ENCODE measurements at regions not wholly inside any gene's neighbourhood (a gene's known extent, or its start where the extent isn't known, plus 50 kb on each side); places are given as distances from the start of the nearest gene placed in this dataset.

DNA sequence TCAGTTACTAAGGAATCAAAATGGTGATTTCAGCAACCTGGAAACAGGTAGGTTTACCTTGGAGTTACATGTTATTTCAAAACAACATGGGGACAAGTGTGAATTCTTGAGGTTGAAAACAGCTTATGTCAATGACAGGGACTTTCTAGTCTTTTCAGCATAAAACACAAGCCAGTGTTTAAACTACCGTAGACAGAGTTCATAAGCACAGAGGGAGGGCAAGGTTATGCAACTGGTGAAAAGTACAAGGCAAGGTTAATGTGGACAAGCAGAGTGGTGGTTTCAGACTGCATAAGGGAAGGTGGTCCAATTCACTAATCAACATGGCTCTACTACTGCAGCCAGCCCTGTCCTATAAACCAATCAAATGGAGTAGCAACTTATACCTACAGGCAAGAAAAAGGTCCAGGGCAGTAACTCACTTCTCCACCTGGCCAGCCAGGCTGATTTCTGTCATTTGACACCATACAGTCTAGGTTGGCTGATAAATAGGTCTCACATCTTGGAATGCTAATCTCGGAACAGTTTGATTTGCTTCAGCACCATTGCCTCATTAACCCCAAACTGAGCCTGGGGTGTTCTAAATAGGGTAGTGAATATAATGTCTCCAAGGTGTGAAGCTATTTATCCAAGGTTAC, 250.3 kb upstream of the PROX1 start:
- ChIA-PET CTCF (no interaction called here), POLR2A (no interaction called here)
- no peak for TF ChIP-seq FOXM1 (IDR thresholded peaks at IDR 0.05; ENCODE audit: borderline replicate concordance)
- TF ChIP-seq LEF1 (IDR thresholded peaks at IDR 0.05; ENCODE audit: borderline replicate concordance), result no peak
- TF ChIP-seq CTBP1 (IDR thresholded peaks at IDR 0.05; ENCODE audit: borderline replicate concordance), result no peak
- TF ChIP-seq FOXK2 (IDR thresholded peaks at IDR 0.05), result no peak
- no peak for TF ChIP-seq HDGF (IDR thresholded peaks at IDR 0.05; ENCODE audit: borderline replicate concordance)
- TF ChIP-seq ELF4 (IDR thresholded peaks at IDR 0.05), result no peak
- TF ChIP-seq SUZ12 (IDR thresholded peaks at IDR 0.05), result no peak
- TF ChIP-seq BHLHE40 (IDR thresholded peaks at IDR 0.05; ENCODE audit: borderline replicate concordance), result no peak
- no peak for TF ChIP-seq ZNF384 (IDR thresholded peaks at IDR 0.05)
- TF ChIP-seq TARDBP (IDR thresholded peaks at IDR 0.05), result no peak
- TF ChIP-seq FOXA1 (IDR thresholded peaks at IDR 0.05), result no peak
- TF ChIP-seq L3MBTL2 (conservative IDR thresholded peaks at IDR 0.05), result no peak
- TF ChIP-seq, protein P1, sequence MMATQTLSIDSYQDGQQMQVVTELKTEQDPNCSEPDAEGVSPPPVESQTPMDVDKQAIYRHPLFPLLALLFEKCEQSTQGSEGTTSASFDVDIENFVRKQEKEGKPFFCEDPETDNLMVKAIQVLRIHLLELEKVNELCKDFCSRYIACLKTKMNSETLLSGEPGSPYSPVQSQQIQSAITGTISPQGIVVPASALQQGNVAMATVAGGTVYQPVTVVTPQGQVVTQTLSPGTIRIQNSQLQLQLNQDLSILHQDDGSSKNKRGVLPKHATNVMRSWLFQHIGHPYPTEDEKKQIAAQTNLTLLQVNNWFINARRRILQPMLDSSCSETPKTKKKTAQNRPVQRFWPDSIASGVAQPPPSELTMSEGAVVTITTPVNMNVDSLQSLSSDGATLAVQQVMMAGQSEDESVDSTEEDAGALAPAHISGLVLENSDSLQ (IDR thresholded peaks at IDR 0.05), result no peak
- no peak for TF ChIP-seq ARNT (IDR thresholded peaks at IDR 0.05)
- no peak for TF ChIP-seq NFRKB (IDR thresholded peaks at IDR 0.05)
- TF ChIP-seq SP1 (IDR thresholded peaks at IDR 0.05), result no peak
- no peak for DNase-seq (ENCODE audit: extremely low spot score)

DNA sequence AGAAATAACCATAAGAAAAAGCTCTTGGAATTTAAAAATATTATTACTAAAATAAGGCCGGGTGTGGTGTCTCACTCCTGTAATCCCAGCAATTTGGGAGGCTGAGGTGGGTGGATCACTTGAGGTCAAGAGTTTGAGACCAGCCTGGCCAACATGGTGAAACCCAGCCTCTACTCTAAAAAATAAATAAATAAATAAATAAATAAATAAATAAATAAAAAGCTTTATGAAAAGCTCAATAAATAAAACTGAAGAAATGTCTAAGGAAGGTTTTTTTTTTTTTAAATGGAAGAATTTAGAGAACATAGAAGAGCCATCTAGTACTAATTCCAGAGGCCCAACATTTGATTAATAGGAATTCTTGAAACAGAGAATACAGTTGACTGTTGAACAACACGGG, 249.1 kb upstream of the PROX1 start:
- ChIA-PET CTCF (no interaction called here), POLR2A (no interaction called here)
- TF ChIP-seq FOXK2 (IDR thresholded peaks at IDR 0.05) (no peak), BHLHE40 (IDR thresholded peaks at IDR 0.05; ENCODE audit: borderline replicate concordance) (no peak), NFRKB (IDR thresholded peaks at IDR 0.05) (no peak), ZNF384 (IDR thresholded peaks at IDR 0.05) (no peak), FOXA1 (IDR thresholded peaks at IDR 0.05) (no peak), HDGF (IDR thresholded peaks at IDR 0.05; ENCODE audit: borderline replicate concordance) (no peak), SUZ12 (IDR thresholded peaks at IDR 0.05) (no peak), SP1 (IDR thresholded peaks at IDR 0.05) (no peak)
- TF ChIP-seq, protein P1 (IDR thresholded peaks at IDR 0.05), result no peak
- DNase-seq (ENCODE audit: extremely low spot score), result no peak

DNA sequence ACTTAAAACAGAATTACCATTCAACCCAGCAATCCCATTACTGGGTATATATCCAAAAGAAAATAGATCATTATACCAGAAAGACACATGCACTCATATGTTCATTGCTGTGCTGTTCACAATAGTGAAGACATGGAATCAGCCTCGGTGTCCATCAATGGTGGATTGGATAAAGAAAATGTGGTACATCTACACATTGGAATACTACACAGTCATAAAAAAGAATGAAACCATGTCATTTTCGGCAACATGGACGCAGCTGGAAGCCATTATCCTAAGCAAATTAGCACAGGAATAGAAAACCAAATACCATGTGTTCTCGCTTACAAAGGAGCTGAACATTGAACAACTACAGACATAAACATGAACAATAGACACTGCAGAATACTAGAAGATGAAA, 244.8 kb upstream of the PROX1 start:
- no peak for DNase-seq (ENCODE audit: extremely low spot score)
- TF ChIP-seq CTBP1 (IDR thresholded peaks at IDR 0.05; ENCODE audit: borderline replicate concordance), result no peak
- TF ChIP-seq ZNF384 (IDR thresholded peaks at IDR 0.05), result no peak
- TF ChIP-seq NFRKB (IDR thresholded peaks at IDR 0.05), result no peak
- TF ChIP-seq TARDBP (IDR thresholded peaks at IDR 0.05), result no peak
- no peak for TF ChIP-seq HDGF (IDR thresholded peaks at IDR 0.05; ENCODE audit: borderline replicate concordance)
- TF ChIP-seq LEF1 (IDR thresholded peaks at IDR 0.05; ENCODE audit: borderline replicate concordance), result no peak
- CTCF ChIA-PET, result no interaction called here
- POLR2A ChIA-PET, result no interaction called here

DNA sequence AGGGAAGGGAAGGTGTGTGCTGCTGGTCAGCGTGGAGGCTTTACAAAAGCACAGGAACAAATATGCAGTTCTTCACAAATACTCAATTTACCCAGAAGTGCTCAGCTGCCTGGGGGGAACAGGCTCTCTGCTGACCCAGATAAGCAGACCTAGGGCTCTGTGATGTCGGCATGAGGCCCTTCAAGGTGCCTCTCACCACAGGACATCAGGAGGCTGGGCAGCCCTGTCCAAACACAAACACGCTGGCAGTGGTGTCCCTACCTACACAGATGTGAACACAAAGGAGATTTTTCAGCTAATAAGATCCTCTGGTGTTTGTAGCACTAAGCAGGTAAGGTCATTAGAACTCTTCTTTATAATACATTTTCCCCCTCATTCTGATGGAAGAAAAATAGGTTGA, 243.0 kb upstream of the PROX1 start:
- POLR2A ChIA-PET, result no interaction called here
- TF ChIP-seq, protein P1 (IDR thresholded peaks at IDR 0.05), result no peak
- no peak for TF ChIP-seq CTBP1 (IDR thresholded peaks at IDR 0.05; ENCODE audit: borderline replicate concordance)
- no peak for TF ChIP-seq FOXA1 (IDR thresholded peaks at IDR 0.05)
- TF ChIP-seq BHLHE40 (IDR thresholded peaks at IDR 0.05; ENCODE audit: borderline replicate concordance), result no peak
- no peak for TF ChIP-seq FOXK2 (IDR thresholded peaks at IDR 0.05)
- no peak for TF ChIP-seq SUZ12 (IDR thresholded peaks at IDR 0.05)
- TF ChIP-seq HDGF (IDR thresholded peaks at IDR 0.05; ENCODE audit: borderline replicate concordance), result no peak
- CTCF ChIA-PET, result no interaction called here
- DNase-seq (ENCODE audit: extremely low spot score), result no peak

DNA sequence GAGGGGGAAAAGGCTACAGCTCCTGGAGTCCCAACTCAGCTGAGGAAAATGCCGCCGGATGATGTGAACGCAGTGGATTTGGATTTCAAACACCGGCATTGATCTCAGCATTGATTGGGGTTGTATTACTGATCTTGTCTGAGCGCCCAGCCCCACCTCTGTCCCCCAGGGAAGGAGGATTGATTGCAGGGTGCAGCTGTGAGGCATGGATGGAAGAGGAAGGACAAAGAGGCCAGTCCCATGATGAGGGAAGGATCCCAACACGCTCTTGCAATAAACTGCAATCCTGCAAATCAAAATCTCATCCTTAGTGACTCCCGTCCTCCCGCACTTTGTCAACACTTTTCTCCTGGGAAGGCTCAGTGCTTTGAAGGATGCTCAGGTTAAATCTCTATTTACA, 242.3 kb upstream of the PROX1 start:
- ChIA-PET CTCF (no interaction called here), POLR2A (no interaction called here)
- no peak for DNase-seq (ENCODE audit: extremely low spot score)
- TF ChIP-seq FOXA1 (IDR thresholded peaks at IDR 0.05) (no peak), BHLHE40 (IDR thresholded peaks at IDR 0.05; ENCODE audit: borderline replicate concordance) (no peak)
- TF ChIP-seq, protein P1 (IDR thresholded peaks at IDR 0.05), result no peak

DNA sequence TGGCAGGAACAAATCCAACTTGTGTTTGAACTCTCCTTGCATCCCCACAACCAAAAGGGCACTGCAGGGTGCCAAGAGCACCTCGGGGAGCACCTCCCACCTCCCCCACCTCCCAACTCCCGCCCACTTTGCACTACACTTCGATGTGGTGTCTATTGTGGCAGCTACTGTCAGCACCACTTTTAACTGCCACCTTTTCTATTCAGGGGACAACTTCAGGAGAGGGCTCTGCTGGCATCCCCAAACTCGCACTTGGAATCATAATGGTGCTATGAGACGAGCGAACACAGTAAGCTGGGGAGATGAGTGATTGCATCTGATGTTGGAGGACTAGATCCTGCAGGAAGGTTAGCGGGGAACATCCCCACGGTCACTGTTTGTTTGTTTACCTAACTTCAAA, 238.2 kb upstream of the PROX1 start:
- POLR2A ChIA-PET, result no interaction called here
- TF ChIP-seq FOXK2 (IDR thresholded peaks at IDR 0.05) (no peak), FOXM1 (IDR thresholded peaks at IDR 0.05; ENCODE audit: borderline replicate concordance) (no peak), TARDBP (IDR thresholded peaks at IDR 0.05) (no peak), SUZ12 (IDR thresholded peaks at IDR 0.05) (no peak), ARNT (IDR thresholded peaks at IDR 0.05) (no peak), SP1 (IDR thresholded peaks at IDR 0.05) (no peak), FOXA1 (IDR thresholded peaks at IDR 0.05) (no peak), NFRKB (IDR thresholded peaks at IDR 0.05) (no peak), CTBP1 (IDR thresholded peaks at IDR 0.05; ENCODE audit: borderline replicate concordance) (no peak), BHLHE40 (IDR thresholded peaks at IDR 0.05; ENCODE audit: borderline replicate concordance) (no peak), ZNF384 (IDR thresholded peaks at IDR 0.05) (no peak), HDGF (IDR thresholded peaks at IDR 0.05; ENCODE audit: borderline replicate concordance) (no peak), ELF4 (IDR thresholded peaks at IDR 0.05) (no peak), LEF1 (IDR thresholded peaks at IDR 0.05; ENCODE audit: borderline replicate concordance) (no peak), L3MBTL2 (conservative IDR thresholded peaks at IDR 0.05) (no peak)
- TF ChIP-seq, protein P1 (IDR thresholded peaks at IDR 0.05), result no peak
- no peak for DNase-seq (ENCODE audit: extremely low spot score)
- CTCF ChIA-PET, result no interaction called here
